ENCODE measurements at regions not wholly inside any gene's neighbourhood (a gene's known extent, or its start where the extent isn't known, plus 50 kb on each side); places are given as distances from the start of the nearest gene placed in this dataset.

DNA sequence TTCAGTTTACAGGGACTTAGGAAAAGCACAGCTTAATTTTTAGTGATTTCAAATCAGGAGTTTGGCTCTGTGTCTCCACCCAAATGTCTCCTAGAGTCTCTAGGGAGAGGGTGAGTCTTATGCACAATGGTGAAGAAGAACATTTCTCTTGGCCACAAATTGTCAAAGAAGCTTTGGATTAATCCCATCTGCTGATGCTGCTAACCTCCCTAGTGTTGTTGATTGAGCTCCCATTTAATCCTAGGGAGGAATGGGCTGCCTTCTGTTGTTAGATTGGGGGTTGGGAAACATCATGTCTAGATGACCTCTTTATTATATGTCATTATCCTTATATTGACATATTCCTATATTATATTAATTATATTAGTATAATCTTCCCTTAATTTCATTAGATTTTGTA lies 50.0 kb upstream of the PASD1 start:
- Mint-ChIP-seq H3K4me1 (ENCODE audit: low read depth, unreplicated experiment) (peaks cover 19% of the 10 kb centered on the region), H3K4me3 (ENCODE audit: unreplicated experiment) (no peak overlapping the region), H3K27ac (ENCODE audit: unreplicated experiment) (no peak overlapping the region), H3K27me3 (ENCODE audit: unreplicated experiment) (no peaks in the 10 kb centered on the region), H3K36me3 (ENCODE audit: unreplicated experiment) (peaks cover 4% of the 10 kb centered on the region), H3K9me3 (ENCODE audit: unreplicated experiment) (peaks cover 4% of the 10 kb centered on the region)
- no peak for TF ChIP-seq CTCF (IDR thresholded peaks at IDR 0.05; ENCODE audit: partially characterized antibody, unreplicated experiment)
- DNase-seq, result no peak
